Lung (tissue), 11 donors: ENCODE measurements at regions not wholly inside any gene's neighbourhood (a gene's known extent, or its start where the extent isn't known, plus 50 kb on each side); places are given as distances from the start of the nearest gene placed in this dataset.

Source experiments
- ATAC-seq: fragments of 200-7000 bp; cut with Tn5 transposase; one replicate; pipeline ENCODE4 v1.9.1; 2020; ENCODE audit warnings: moderate number of reproducible peaks; ENCODE audit not compliant: insufficient read depth, low FRiP score
- DNase-seq, 3 donors: peaks; one replicate each; pipeline ENCODE4 v3.0.0-alpha.2; 2013 to 2017
- H3K27ac ChIP-seq, 2 donors: one replicate each; pipeline ENCODE4 v1.5.1; 2013; ENCODE audit warnings: mild to moderate bottlenecking in 2 of 2, moderate library complexity in 2 of 2, control low read depth in 1 of 2, inconsistent platforms in 1 of 2, low read depth in 1 of 2, low read length in 1 of 2
- H3K27me3 ChIP-seq, 3 donors: one replicate each; pipeline ENCODE4 v1.5.1; 2013; ENCODE audit warnings: low read length in 2 of 3; ENCODE audit not compliant: control insufficient read depth in 3 of 3, insufficient read depth in 3 of 3
- H3K36me3 ChIP-seq, 4 donors: one replicate each; pipeline ENCODE4 v1.5.1; 2013; ENCODE audit warnings: low read length in 4 of 4, mild to moderate bottlenecking in 1 of 4, moderate library complexity in 1 of 4; ENCODE audit not compliant: control insufficient read depth in 4 of 4, insufficient read depth in 4 of 4
- H3K4me1 ChIP-seq, 5 donors: one replicate each; pipeline ENCODE4 v1.5.1; 2013; ENCODE audit warnings: low read length in 5 of 5, mild to moderate bottlenecking in 2 of 5, moderate library complexity in 1 of 5; ENCODE audit not compliant: control insufficient read depth in 5 of 5, insufficient read depth in 5 of 5
- H3K4me3 ChIP-seq: one replicate; pipeline ENCODE4 v1.5.1; 2013; ENCODE audit warnings: mild to moderate bottlenecking, control low read depth, moderate library complexity
- H3K9ac ChIP-seq, 2 donors: one replicate each; pipeline ENCODE4 v1.5.1; 2013; ENCODE audit warnings: low read length in 2 of 2, control low read depth in 1 of 2; ENCODE audit not compliant: insufficient read depth in 1 of 2
- H3K9me3 ChIP-seq, 4 donors: one replicate each; pipeline ENCODE4 v1.5.1; 2013; ENCODE audit warnings: low read length in 3 of 4, mild to moderate bottlenecking in 1 of 4, moderate library complexity in 1 of 4; ENCODE audit not compliant: control insufficient read depth in 4 of 4, insufficient read depth in 3 of 4
- CTCF ChIP-seq: IDR thresholded peaks from 2 replicates; pipeline ENCODE4 v1.5.1; 2012; ENCODE audit warnings: mild to moderate bottlenecking; ENCODE audit errors: control extremely low read depth, extremely low read depth
- WGBS, 2 donors: extraction: QIAGEN DNeasy Blood & Tissue Kit; methylation state at CpG; one replicate each; pipeline ENCODE4 v1.1.7; 2013; 5-methylcytosine and 5-hydroxymethylcytosine counted together
- donor health status: control.
- donor health status: control.
- donor health status: Bipolar disorder and iron deficiency.
- donor health status: healthy.
- donor health status: DM: yes; HTN: yes; CAD: no.

- TF ChIP-seq CTCF: no peak
- H3K9me3 ChIP-seq: no peaks in the 10 kb centered on the region
- H3K4me1 ChIP-seq: no peaks in the 10 kb centered on the region
- H3K27ac ChIP-seq: no peak overlapping the region
- ATAC-seq (no peak), DNase-seq (no peak)
- no peak overlapping the region for H3K9ac ChIP-seq
- no peaks in the 10 kb centered on the region for H3K27me3 ChIP-seq
- no peak overlapping the region for H3K4me3 ChIP-seq
- H3K36me3 ChIP-seq: no peaks in the 10 kb centered on the region
These were observed 784.5 kb upstream of the ZWINT start for GRCh38 chr10:57145548-57145947.

- TF ChIP-seq CTCF: no peak
- no peak overlapping the region for H3K9ac ChIP-seq
- no peaks in the 10 kb centered on the region for H3K4me1 ChIP-seq
- no peak overlapping the region for H3K27ac ChIP-seq
- no peaks in the 10 kb centered on the region for H3K36me3 ChIP-seq
- WGBS, 2 donors: 42 to 43% methylated on average over 7 of the region's 7 CpGs
- DNase-seq (no peak), ATAC-seq (no peak)
- no peak overlapping the region for H3K4me3 ChIP-seq
- H3K27me3 ChIP-seq: no peaks in the 10 kb centered on the region
- peaks cover 0 to 4% (median 1%) of the 10 kb centered on the region in 4 donors for H3K9me3 ChIP-seq
These were observed 782.0 kb upstream of the ZWINT start for GRCh38 chr10:57142925-57143576.

GRCh38 chr10:57141708-57142107, 780.6 kb upstream of the ZWINT start:
- peaks cover 0 to 4% (median 1%) of the 10 kb centered on the region in 4 donors for H3K9me3 ChIP-seq
- DNase-seq (no peak), ATAC-seq (no peak)
- WGBS, 2 donors: 88 to 89% methylated on average over 1 of the region's 1 CpG
- no peaks in the 10 kb centered on the region for H3K36me3 ChIP-seq
- no peaks in the 10 kb centered on the region for H3K4me1 ChIP-seq
- no peak for TF ChIP-seq CTCF
- no peak overlapping the region for H3K9ac ChIP-seq
- H3K27me3 ChIP-seq: no peaks in the 10 kb centered on the region
- H3K4me3 ChIP-seq: no peak overlapping the region
- H3K27ac ChIP-seq: no peak overlapping the region

GRCh38 chr10:57119684-57120083, 758.6 kb upstream of the ZWINT start:
- WGBS, 2 donors: 51 to 73% methylated on average over 1 of the region's 1 CpG
- no peak overlapping the region for H3K9ac ChIP-seq
- no peaks in the 10 kb centered on the region for H3K9me3 ChIP-seq
- H3K4me1 ChIP-seq: no peaks in the 10 kb centered on the region
- TF ChIP-seq CTCF: no peak
- no peak overlapping the region for H3K27ac ChIP-seq
- H3K36me3 ChIP-seq: no peaks in the 10 kb centered on the region
- no peaks in the 10 kb centered on the region for H3K27me3 ChIP-seq
- DNase-seq: no peak
- no peak overlapping the region for H3K4me3 ChIP-seq
- no peak for ATAC-seq
